ENCODE measurements at regions not wholly inside any gene's neighbourhood (a gene's known extent, or its start where the extent isn't known, plus 50 kb on each side); places are given as distances from the start of the nearest gene placed in this dataset.

- ChIA-PET SMC1A (ENCODE audit: uncharacterized antibody, unreplicated experiment) (no interaction called here), POLR2A (no interaction called here), RAD21 (ENCODE audit: unreplicated experiment) (no interaction called here), CTCF (no interaction called here)
- Histone ChIP-seq H3K4me1 (ENCODE audit: control insufficient read depth, insufficient read depth, low read length) (no peaks in the 10 kb centered on the region), H3K4me2 (ENCODE audit: control insufficient read depth, insufficient read depth) (no peak overlapping the region), H3K27ac (ENCODE audit: control insufficient read depth, insufficient read depth) (no peak overlapping the region), H3K27me3 (replicated peaks in 1 of 2; ENCODE audit: control insufficient read depth in 2 of 2, insufficient read depth in 2 of 2, low read length in 1 of 2) (no peaks in the 10 kb centered on the region), H3K9ac (ENCODE audit: control insufficient read depth, insufficient read depth, low read length) (no peak overlapping the region), H3K79me2 (ENCODE audit: control insufficient read depth, insufficient read depth, low read length) (no peaks in the 10 kb centered on the region), H3K9me3 (replicated peaks; ENCODE audit: control insufficient read depth, insufficient read depth, low read length) (no peaks in the 10 kb centered on the region; the same call in 2 of the 3 replicates), H2AFZ (ENCODE audit: control insufficient read depth, low read depth, low read length) (no peak overlapping the region), H4K20me1 (ENCODE audit: control insufficient read depth, insufficient read depth) (no peaks in the 10 kb centered on the region), H3K4me3 (no peak overlapping the region), H3K36me3 (ENCODE audit: control insufficient read depth in 2 of 2, insufficient read depth in 2 of 2, low read length in 1 of 2) (no peaks in the 10 kb centered on the region)
- DNase-seq (ENCODE audit: low read depth, low spot score) (no peak), ATAC-seq (no peak), FAIRE-seq (no peak)
- in situ Hi-C loops (cut with MboI) (no loop called here), intact Hi-C loops (cut with micrococcal nuclease; ENCODE audit: unreplicated experiment) (no loop called here)
- no TSS peak for BruUV-seq (replicated peaks)
- 27% methylated on average over 9 of the region's 9 CpGs for WGBS (ENCODE audit: insufficient coverage, insufficient replicate concordance, low lambda C conversion rate, missing lambda C conversion rate)
- TF ChIP-seq SMAD1 (IDR thresholded peaks at IDR 0.05; ENCODE audit: low read depth, partially characterized antibody), result no peak
- no peak for TF ChIP-seq LARP7 (IDR thresholded peaks at IDR 0.05)
- no peak for TF ChIP-seq RB1 (IDR thresholded peaks at IDR 0.05; ENCODE audit: borderline replicate concordance)
- TF ChIP-seq POU2F2 (IDR thresholded peaks at IDR 0.05; ENCODE audit: borderline replicate concordance, low read depth, low read length), result no peak
- TF ChIP-seq NR2F1 (conservative IDR thresholded peaks at IDR 0.05), result no peak
- no peak for TF ChIP-seq HDAC6 (IDR thresholded peaks at IDR 0.05; ENCODE audit: unreplicated experiment)
- TF ChIP-seq ESRRA (IDR thresholded peaks at IDR 0.05; ENCODE audit: low read length), result no peak
- TF ChIP-seq ZZZ3 (IDR thresholded peaks at IDR 0.05; ENCODE audit: control insufficient read depth, insufficient read length, low read depth), result no peak
- no peak for TF ChIP-seq ZNF217 (IDR thresholded peaks at IDR 0.05)
- no peak for TF ChIP-seq CEBPB (IDR thresholded peaks at IDR 0.05; ENCODE audit: borderline replicate concordance in 1 of 2, low read depth in 2 of 2, low read length in 2 of 2)
- TF ChIP-seq SMARCA5 (IDR thresholded peaks at IDR 0.05), result no peak
- TF ChIP-seq FOXK2 (IDR thresholded peaks at IDR 0.05), result no peak
- no peak for TF ChIP-seq CREM (IDR thresholded peaks at IDR 0.05; ENCODE audit: low read depth)
- TF ChIP-seq KDM1A (IDR thresholded peaks at IDR 0.05; ENCODE audit: borderline replicate concordance), result no peak
- TF ChIP-seq EP300 (IDR thresholded peaks at IDR 0.05; ENCODE audit: borderline replicate concordance in 1 of 2, control insufficient read depth in 1 of 2, low read depth in 2 of 2, low read length in 2 of 2), result no peak
- TF ChIP-seq SREBF2 (IDR thresholded peaks at IDR 0.05; ENCODE audit: low read length), result no peak
Observed at GRCh38 chr12:127621366-127621765, 645.6 kb upstream of the TMEM132C start.
